Heart left ventricle (tissue), 13 donors: ENCODE measurements at regions not wholly inside any gene's neighbourhood (a gene's known extent, or its start where the extent isn't known, plus 50 kb on each side); places are given as distances from the start of the nearest gene placed in this dataset.
"Not testable (repeated sequence)": the region's sequence is repeated elsewhere in the genome, so short reads cannot be mapped to it uniquely, and the experiment has no call there.

ENCODE experiments used
- POLR2A ChIP-seq, 2 donors: fragments of 450-650 bp; IDR thresholded peaks; one replicate each; pipeline ENCODE4 v1.6.1; 2017; ENCODE audit warnings: antibody characterized with exemption in 2 of 2, mild to moderate bottlenecking in 2 of 2, moderate library complexity in 2 of 2
- TF ChIP-seq, protein P1 (sequence below), 12 donors: fragments of 200-600 bp; sonication (generic) in 4 of 12; IDR thresholded peaks; one replicate each; pipeline versions ENCODE4 v1.5.0 to v1.8.0; 2018 to 2022; ENCODE audit warnings: antibody characterized with exemption in 12 of 12, mild to moderate bottlenecking in 5 of 12
- donor health status: ischemic (EF 13 %, LVEDD 7.1; RV severe dilation, severe dysfunction).
- donor health status: DM: no; HTN: yes; CAD: no.
- donor health status: DM: no; HTN: no; CAD: no.
- donor health status: ischemic (EF 25% LVEDD 6.9; RV normal size, moderate dysfunction).
- donor health status: ischemic (EF 25% LVEDD 5.7; RV mildly dilated, moderate dysfunction).
- donor health status: ischemic (EF 35%, LVEDD 5.7; RV mildly dilated, moderate dysfunction).
- donor health status: nonischemic (EF 11% LVEDD 7.7; RV severe dilation, severe dysfunction).
- donor health status: DM: yes; HTN: yes; CAD: no.
- donor health status: PGD.
- donor health status: ischemic (EF 29% LVEDD 5.4; RV normal size, mild dysfunction).
- donor health status: nonischemic (EF 23%, LVEDD 6.1; RV moderate dilation, normal function).

- TF ChIP-seq, protein P1, sequence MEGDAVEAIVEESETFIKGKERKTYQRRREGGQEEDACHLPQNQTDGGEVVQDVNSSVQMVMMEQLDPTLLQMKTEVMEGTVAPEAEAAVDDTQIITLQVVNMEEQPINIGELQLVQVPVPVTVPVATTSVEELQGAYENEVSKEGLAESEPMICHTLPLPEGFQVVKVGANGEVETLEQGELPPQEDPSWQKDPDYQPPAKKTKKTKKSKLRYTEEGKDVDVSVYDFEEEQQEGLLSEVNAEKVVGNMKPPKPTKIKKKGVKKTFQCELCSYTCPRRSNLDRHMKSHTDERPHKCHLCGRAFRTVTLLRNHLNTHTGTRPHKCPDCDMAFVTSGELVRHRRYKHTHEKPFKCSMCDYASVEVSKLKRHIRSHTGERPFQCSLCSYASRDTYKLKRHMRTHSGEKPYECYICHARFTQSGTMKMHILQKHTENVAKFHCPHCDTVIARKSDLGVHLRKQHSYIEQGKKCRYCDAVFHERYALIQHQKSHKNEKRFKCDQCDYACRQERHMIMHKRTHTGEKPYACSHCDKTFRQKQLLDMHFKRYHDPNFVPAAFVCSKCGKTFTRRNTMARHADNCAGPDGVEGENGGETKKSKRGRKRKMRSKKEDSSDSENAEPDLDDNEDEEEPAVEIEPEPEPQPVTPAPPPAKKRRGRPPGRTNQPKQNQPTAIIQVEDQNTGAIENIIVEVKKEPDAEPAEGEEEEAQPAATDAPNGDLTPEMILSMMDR (IDR thresholded peaks at IDR 0.05), result not testable (repeated sequence)
- not testable (repeated sequence) for TF ChIP-seq POLR2A (IDR thresholded peaks at IDR 0.05)
These were observed 173.8 kb downstream of the UNC5CL start for GRCh38 chr6:40865259-40865658.
